Esophagus squamous epithelium (tissue), 4 donors: ENCODE measurements at regions not wholly inside any gene's neighbourhood (a gene's known extent, or its start where the extent isn't known, plus 50 kb on each side); places are given as distances from the start of the nearest gene placed in this dataset.

Source experiments
- CTCF ChIP-seq, 6 experiments: fragments of 450-650 bp in 4 of 6; fragments of 200-600 bp in 2 of 6; sonication (generic) in 2 of 6; IDR thresholded peaks; one replicate each; pipeline ENCODE4 v1.5.1; 2016 to 2019; ENCODE audit warnings: antibody characterized with exemption in 6 of 6, mild to moderate bottlenecking in 4 of 6, moderate library complexity in 4 of 6
- POLR2A ChIP-seq, 4 donors: fragments of 450-650 bp; IDR thresholded peaks; one replicate each; pipeline ENCODE4 v1.6.1; 2017; ENCODE audit warnings: antibody characterized with exemption in 4 of 4, mild to moderate bottlenecking in 4 of 4, moderate library complexity in 3 of 4

DNA sequence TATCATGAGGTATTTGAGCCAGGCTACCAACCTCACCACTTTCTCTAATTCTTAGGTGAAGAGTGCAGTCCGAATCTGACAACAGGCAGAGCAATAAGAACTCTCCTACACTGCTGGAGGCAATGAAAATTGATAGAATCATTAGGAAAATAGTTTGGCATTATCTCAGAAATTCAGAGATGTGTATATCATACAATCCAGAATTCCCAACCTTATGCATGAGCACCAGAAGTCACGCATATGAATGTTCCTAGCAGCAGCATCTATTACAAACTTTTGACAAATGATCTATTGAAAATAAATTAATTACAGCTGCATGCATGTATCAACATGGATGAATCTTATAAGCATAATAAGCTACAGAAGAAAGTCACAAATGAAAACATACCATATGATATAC, 176.9 kb upstream of the CAMK1G start:
- TF ChIP-seq CTCF (IDR thresholded peaks at IDR 0.05): no peak
- TF ChIP-seq POLR2A (IDR thresholded peaks at IDR 0.05): no peak
